ENCODE measurements at regions not wholly inside any gene's neighbourhood (a gene's known extent, or its start where the extent isn't known, plus 50 kb on each side); places are given as distances from the start of the nearest gene placed in this dataset.

DNA sequence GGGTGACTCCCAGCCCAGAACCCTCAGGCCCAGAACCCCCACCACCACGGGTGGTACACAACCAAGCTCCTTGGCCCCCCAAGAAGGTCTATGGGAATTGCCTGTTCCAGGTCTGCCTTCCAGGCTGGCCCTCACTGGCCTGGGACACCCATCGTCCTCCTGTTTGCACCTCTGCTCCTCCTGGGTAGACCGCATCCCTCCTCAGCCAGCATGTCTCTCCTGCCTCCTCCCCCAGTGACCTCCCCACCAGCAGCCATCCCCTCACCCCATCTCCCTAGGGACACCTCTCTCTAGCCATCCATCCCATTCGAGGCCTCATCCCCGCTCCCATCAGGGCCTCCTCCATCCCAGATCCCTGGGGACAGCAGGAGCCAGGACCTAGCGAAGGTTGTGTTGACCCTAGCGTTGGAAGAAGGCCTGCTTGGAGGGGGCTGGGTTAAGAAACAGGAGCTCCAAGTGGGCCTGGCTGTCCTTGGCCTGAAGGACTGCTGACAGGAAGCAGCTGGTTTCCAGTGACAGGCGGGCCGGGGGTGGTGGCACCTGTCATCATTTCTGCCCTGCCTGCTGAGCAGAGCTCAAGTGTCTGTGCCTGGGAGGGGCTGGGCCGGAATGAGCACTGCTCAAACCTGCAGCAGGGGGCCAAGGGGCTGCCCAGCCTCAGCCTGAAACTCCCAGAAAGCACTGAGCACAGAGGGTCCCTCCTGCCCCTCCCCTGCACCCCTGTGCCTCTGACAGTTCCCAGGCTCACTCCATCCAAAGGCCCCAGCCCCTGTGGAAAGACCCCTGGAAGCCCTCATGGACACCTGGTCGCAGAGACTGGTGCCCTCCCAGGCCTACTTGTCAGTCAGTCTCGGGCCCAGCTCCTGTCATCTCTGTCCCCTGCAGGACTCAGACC is 96.0 kb upstream of the OTOS start:
- TF ChIP-seq, protein P1, sequence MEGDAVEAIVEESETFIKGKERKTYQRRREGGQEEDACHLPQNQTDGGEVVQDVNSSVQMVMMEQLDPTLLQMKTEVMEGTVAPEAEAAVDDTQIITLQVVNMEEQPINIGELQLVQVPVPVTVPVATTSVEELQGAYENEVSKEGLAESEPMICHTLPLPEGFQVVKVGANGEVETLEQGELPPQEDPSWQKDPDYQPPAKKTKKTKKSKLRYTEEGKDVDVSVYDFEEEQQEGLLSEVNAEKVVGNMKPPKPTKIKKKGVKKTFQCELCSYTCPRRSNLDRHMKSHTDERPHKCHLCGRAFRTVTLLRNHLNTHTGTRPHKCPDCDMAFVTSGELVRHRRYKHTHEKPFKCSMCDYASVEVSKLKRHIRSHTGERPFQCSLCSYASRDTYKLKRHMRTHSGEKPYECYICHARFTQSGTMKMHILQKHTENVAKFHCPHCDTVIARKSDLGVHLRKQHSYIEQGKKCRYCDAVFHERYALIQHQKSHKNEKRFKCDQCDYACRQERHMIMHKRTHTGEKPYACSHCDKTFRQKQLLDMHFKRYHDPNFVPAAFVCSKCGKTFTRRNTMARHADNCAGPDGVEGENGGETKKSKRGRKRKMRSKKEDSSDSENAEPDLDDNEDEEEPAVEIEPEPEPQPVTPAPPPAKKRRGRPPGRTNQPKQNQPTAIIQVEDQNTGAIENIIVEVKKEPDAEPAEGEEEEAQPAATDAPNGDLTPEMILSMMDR (IDR thresholded peaks at IDR 0.05; ENCODE audit: low read depth, low read length, missing control alignments) = no peak

DNA sequence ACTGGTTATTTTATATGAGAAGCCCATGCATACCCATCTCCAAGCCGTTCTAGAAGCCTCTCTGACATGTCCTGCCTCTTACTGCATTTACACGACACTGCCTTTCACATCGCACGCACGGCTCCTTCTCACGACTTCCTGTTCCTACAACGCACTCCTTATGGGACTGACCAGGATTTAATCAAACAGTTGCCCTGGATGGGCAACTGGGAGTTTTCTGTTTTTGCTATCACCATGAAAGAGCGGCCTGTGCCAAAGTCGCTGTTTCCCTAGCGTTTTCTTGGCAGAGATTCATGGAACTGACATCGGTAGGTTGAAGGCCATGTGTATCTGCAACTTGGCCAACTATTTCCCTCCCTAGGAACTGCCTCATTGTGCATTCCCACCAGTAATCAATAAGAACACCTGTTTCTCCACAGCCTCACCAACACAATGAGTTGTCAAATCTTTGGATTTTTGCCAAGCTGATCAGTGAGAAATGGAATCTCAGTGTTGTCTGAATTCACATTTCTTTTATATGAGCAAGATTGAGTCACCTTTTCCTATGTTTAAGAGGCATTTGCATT is 97.2 kb upstream of the OTOS start:
- DNase-seq (ENCODE audit: extremely low read depth, low read depth) = no peak
- no peak overlapping the region for H3K4me3 ChIP-seq (replicated peaks; ENCODE audit: low read depth, low read length)
- TF ChIP-seq, protein P1 (IDR thresholded peaks at IDR 0.05; ENCODE audit: low read depth, low read length, missing control alignments) = no peak

More for the DNA sequence above, 96.0 kb upstream of the OTOS start:
- H3K4me3 ChIP-seq (replicated peaks; ENCODE audit: low read depth, low read length) = no peak overlapping the region
- DNase-seq (ENCODE audit: extremely low read depth, low read depth) = no peak

DNA sequence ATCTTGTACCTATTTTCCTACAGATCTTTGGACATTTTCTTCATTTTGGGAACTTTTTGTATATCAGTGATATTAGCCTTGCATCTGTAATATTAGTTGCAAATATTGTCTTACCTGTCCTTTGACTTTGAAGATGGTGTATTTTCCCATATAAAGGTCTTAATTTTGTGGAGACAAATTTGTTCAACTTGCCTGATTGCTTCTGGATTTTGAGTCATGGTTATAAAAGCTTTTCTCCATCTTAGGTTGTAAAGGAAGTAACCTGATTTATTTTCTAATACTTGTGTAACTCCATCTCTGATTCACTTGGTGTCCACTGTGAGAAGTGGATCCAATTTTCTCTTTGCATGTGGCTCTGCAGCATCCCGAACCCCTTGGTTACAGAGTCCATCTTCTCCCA is 97.7 kb upstream of the OTOS start:
- DNase-seq (ENCODE audit: extremely low read depth, low read depth) = no peak
- TF ChIP-seq, protein P1 (IDR thresholded peaks at IDR 0.05; ENCODE audit: low read depth, low read length, missing control alignments) = no peak
- H3K4me3 ChIP-seq (replicated peaks; ENCODE audit: low read depth, low read length) = no peak overlapping the region

DNA sequence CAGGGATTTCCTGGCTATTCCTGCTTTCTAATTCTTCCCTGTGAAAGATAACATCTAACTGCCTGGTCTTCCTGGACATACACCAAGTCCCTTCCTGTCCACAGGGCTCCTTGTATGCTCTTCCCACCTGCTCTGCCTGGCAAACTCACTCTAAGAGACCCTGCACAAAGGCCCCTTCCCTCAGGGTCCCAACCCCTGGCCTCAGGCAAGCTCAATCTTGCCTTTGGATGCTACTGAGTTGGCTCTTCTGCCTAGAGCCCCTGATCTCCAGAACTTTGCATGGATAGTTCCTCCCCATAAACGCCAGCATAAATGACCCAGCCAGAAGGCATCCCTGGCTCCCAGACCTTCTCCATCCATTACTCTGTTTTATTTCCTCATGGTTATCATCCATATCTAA is 98.3 kb upstream of the OTOS start:
- no peak overlapping the region for H3K4me3 ChIP-seq (replicated peaks; ENCODE audit: low read depth, low read length)
- TF ChIP-seq, protein P1 (IDR thresholded peaks at IDR 0.05; ENCODE audit: low read depth, low read length, missing control alignments) = no peak
- DNase-seq (ENCODE audit: extremely low read depth, low read depth) = no peak

DNA sequence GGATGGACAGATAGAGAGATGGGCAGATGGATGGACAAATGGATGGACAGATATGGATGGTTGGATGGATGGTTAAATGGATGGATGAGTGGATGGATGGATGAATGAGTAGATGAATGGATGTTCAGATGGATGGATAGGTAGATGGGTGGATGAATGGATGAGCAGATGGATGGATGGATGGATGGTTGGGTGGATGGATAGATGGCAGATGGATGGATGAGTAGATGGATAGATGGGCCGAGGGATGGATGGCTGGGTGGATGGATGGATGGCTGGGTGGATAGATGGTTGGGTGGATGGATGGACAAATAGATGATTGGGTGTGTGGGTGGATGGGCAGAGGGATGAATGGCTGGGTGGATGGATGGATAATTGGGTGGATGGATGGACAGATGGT is 98.9 kb upstream of the OTOS start:
- H3K4me3 ChIP-seq (replicated peaks; ENCODE audit: low read depth, low read length) = no peak overlapping the region
- no peak for DNase-seq (ENCODE audit: extremely low read depth, low read depth)
- TF ChIP-seq, protein P1 (IDR thresholded peaks at IDR 0.05; ENCODE audit: low read depth, low read length, missing control alignments) = no peak

DNA sequence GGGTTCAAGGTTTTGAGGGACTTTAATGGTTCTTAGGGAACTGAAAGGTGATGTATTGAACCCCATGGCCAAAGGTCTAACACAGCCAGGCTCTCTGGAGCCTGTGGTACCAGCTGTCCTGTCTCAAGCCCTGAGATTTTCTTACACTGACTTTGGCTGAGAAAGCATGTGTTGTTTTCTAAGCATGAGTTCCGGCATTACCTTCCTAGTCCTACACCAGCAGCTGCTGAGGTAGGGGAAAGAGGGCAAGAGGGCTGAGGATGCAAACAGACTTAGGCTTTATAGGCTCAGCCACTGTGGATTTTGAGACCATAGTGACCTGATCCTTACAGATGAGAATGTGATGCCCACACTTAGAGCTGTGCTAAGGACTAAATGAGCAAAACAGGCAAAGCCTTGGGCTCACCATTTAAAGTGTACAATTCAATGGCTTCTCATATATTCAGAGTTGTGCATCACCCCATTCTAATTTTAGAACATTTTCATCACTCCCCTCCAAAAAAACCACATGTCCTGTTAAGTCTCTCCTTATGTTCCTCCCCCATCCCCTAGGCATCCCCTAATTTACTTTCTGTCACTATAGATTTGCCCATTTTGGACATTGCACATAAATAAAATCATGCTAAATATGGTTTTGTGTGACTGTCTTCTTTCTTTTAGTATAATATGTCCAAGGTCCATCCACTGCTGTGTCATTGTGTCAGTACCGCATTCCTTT is 99.7 kb upstream of the OTOS start:
- H3K4me3 ChIP-seq (replicated peaks; ENCODE audit: low read depth, low read length) = no peak overlapping the region
- TF ChIP-seq, protein P1 (IDR thresholded peaks at IDR 0.05; ENCODE audit: low read depth, low read length, missing control alignments) = no peak
- DNase-seq (ENCODE audit: extremely low read depth, low read depth) = no peak
